ENCODE measurements at regions not wholly inside any gene's neighbourhood (a gene's known extent, or its start where the extent isn't known, plus 50 kb on each side); places are given as distances from the start of the nearest gene placed in this dataset.

DNA sequence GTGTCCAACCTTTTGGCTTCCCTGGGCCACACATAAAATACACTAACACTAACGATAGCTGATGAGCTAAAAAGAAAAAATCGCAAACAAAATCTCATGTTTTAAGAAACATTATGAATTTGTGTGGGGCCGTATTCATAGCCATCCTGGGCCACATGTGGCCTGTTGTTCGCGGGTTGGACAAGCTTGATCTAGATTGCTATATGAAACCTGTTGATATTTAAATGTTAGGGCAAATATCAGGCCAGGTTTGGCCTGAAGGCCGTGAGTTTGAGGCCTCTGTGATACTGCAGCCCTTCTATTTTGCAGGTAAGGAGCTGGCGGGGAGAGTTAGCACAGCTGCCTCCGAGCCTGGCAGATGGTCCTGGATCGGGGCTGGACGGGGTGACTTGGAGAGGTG lies 99.0 kb downstream of the CEBPB start:
- no peak overlapping the region for H3K4me3 ChIP-seq (ENCODE audit: low read depth, low read length, poor library complexity, severe bottlenecking)
- H3K27ac ChIP-seq (ENCODE audit: low read depth, low read length, poor library complexity, severe bottlenecking) = no peak overlapping the region
- TF ChIP-seq, protein P1, sequence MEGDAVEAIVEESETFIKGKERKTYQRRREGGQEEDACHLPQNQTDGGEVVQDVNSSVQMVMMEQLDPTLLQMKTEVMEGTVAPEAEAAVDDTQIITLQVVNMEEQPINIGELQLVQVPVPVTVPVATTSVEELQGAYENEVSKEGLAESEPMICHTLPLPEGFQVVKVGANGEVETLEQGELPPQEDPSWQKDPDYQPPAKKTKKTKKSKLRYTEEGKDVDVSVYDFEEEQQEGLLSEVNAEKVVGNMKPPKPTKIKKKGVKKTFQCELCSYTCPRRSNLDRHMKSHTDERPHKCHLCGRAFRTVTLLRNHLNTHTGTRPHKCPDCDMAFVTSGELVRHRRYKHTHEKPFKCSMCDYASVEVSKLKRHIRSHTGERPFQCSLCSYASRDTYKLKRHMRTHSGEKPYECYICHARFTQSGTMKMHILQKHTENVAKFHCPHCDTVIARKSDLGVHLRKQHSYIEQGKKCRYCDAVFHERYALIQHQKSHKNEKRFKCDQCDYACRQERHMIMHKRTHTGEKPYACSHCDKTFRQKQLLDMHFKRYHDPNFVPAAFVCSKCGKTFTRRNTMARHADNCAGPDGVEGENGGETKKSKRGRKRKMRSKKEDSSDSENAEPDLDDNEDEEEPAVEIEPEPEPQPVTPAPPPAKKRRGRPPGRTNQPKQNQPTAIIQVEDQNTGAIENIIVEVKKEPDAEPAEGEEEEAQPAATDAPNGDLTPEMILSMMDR (IDR thresholded peaks at IDR 0.05; ENCODE audit: low read length) = no peak
- no peak for TF ChIP-seq EZH2 (IDR thresholded peaks at IDR 0.05; ENCODE audit: borderline replicate concordance, low read length)
- H4K20me1 ChIP-seq (ENCODE audit: insufficient read depth, low read length) = no peaks in the 10 kb centered on the region
- no peak overlapping the region for H3K9ac ChIP-seq (ENCODE audit: low read length)
- no peaks in the 10 kb centered on the region for H3K9me2 ChIP-seq (ENCODE audit: low read depth, low read length)
- H3K4me2 ChIP-seq (ENCODE audit: low read length) = no peak overlapping the region
- peaks cover 11% of the 10 kb centered on the region; the same call in 1 of the 2 replicates for H3K27me3 ChIP-seq (ENCODE audit: insufficient read depth, low read length)
- no peaks in the 10 kb centered on the region for H3K9me3 ChIP-seq (ENCODE audit: low read length)
- H3F3A ChIP-seq (ENCODE audit: insufficient read depth, low read length) = no peaks in the 10 kb centered on the region
- H3K36me3 ChIP-seq (ENCODE audit: insufficient read depth, low read length) = no peaks in the 10 kb centered on the region
- H3K4me1 ChIP-seq (ENCODE audit: insufficient read depth, low read length, severe bottlenecking) = peaks cover 22% of the 10 kb centered on the region
- no peak overlapping the region for H2AFZ ChIP-seq (ENCODE audit: low read length)
- no peaks in the 10 kb centered on the region for H3K79me2 ChIP-seq (ENCODE audit: insufficient read depth, low read length)

DNA sequence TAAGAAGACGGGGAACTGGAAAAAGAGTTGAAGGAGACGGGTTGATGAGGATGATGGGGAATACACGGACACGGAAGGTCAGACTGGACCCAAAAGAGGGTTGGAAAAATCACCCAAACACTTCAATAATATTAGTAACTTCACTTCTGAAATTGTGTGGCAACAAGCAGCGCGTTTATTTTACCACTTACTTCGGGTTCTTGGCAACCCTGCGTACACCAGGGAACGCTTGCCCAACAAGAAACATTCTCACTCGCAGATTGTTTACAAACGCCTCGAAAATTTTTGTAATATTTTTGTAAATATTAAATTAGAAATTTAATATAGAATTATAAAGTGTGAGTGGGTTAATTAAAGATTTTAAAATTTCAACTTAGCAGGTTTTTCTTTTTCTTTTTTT lies 99.5 kb downstream of the CEBPB start:
- no peak overlapping the region for H2AFZ ChIP-seq (ENCODE audit: low read length)
- no peaks in the 10 kb centered on the region for H3K9me2 ChIP-seq (ENCODE audit: low read depth, low read length)
- H3K4me3 ChIP-seq (ENCODE audit: low read depth, low read length, poor library complexity, severe bottlenecking) = no peak overlapping the region
- peaks cover 11% of the 10 kb centered on the region; the same call in 1 of the 2 replicates for H3K27me3 ChIP-seq (ENCODE audit: insufficient read depth, low read length)
- no peak overlapping the region for H3K4me2 ChIP-seq (ENCODE audit: low read length)
- no peaks in the 10 kb centered on the region for H3F3A ChIP-seq (ENCODE audit: insufficient read depth, low read length)
- no peak overlapping the region for H3K9ac ChIP-seq (ENCODE audit: low read length)
- TF ChIP-seq EZH2 (IDR thresholded peaks at IDR 0.05; ENCODE audit: borderline replicate concordance, low read length) = no peak
- TF ChIP-seq, protein P1 (IDR thresholded peaks at IDR 0.05; ENCODE audit: low read length) = no peak
- H4K20me1 ChIP-seq (ENCODE audit: insufficient read depth, low read length) = no peaks in the 10 kb centered on the region
- H3K9me3 ChIP-seq (ENCODE audit: low read length) = no peaks in the 10 kb centered on the region
- H3K79me2 ChIP-seq (ENCODE audit: insufficient read depth, low read length) = no peaks in the 10 kb centered on the region
- no peaks in the 10 kb centered on the region for H3K36me3 ChIP-seq (ENCODE audit: insufficient read depth, low read length)
- no peak overlapping the region for H3K27ac ChIP-seq (ENCODE audit: low read depth, low read length, poor library complexity, severe bottlenecking)
- H3K4me1 ChIP-seq (ENCODE audit: insufficient read depth, low read length, severe bottlenecking) = peaks cover 17% of the 10 kb centered on the region

DNA sequence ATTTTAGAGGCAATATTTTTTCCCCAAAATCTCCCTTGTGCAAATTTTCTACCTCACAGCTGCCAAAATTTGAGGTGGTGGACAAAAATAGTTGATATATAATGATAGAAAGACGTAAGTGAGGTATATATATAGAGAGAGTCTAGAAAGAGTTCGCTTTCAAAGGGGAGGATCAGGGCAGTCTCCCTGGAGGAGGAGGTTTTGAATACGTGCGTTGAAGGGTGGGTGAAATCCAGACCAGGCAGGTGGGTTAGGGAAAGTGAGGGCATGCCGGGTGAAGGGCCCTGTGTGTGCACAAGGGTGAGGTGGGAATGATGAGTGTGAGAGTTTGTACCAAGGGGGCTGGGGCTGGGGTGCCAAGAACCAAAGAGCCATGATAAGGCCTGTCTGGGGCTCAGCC lies 100.2 kb downstream of the CEBPB start:
- H3K79me2 ChIP-seq (ENCODE audit: insufficient read depth, low read length) = no peaks in the 10 kb centered on the region
- TF ChIP-seq, protein P1 (IDR thresholded peaks at IDR 0.05; ENCODE audit: low read length) = no peak
- TF ChIP-seq EZH2 (IDR thresholded peaks at IDR 0.05; ENCODE audit: borderline replicate concordance, low read length) = no peak
- H4K20me1 ChIP-seq (ENCODE audit: insufficient read depth, low read length) = no peaks in the 10 kb centered on the region
- H3K27ac ChIP-seq (ENCODE audit: low read depth, low read length, poor library complexity, severe bottlenecking) = no peak overlapping the region
- peaks cover 10% of the 10 kb centered on the region for H3K4me1 ChIP-seq (ENCODE audit: insufficient read depth, low read length, severe bottlenecking)
- H3K4me3 ChIP-seq (ENCODE audit: low read depth, low read length, poor library complexity, severe bottlenecking) = no peak overlapping the region
- H3F3A ChIP-seq (ENCODE audit: insufficient read depth, low read length) = no peaks in the 10 kb centered on the region
- no peak overlapping the region for H3K9ac ChIP-seq (ENCODE audit: low read length)
- peaks cover 11% of the 10 kb centered on the region; the same call in 1 of the 2 replicates for H3K27me3 ChIP-seq (ENCODE audit: insufficient read depth, low read length)
- H3K9me2 ChIP-seq (ENCODE audit: low read depth, low read length) = no peaks in the 10 kb centered on the region
- no peaks in the 10 kb centered on the region for H3K36me3 ChIP-seq (ENCODE audit: insufficient read depth, low read length)
- H2AFZ ChIP-seq (ENCODE audit: low read length) = no peak overlapping the region
- H3K9me3 ChIP-seq (ENCODE audit: low read length) = no peaks in the 10 kb centered on the region
- no peak overlapping the region for H3K4me2 ChIP-seq (ENCODE audit: low read length)
